HS-5 (cell line): ENCODE measurements at regions not wholly inside any gene's neighbourhood (a gene's known extent, or its start where the extent isn't known, plus 50 kb on each side); places are given as distances from the start of the nearest gene placed in this dataset.
A peak's percentile ranks its signal among the peaks of the same experiment; 100 is the strongest.

Experiments
- DNase-seq: peaks from one replicate; pipeline ENCODE4 v3.0.0-alpha.2; 2012; ENCODE audit warnings: low read depth

GRCh38 chr1:43065616-43066399 is 106.3 kb downstream of the EBNA1BP2 start:
- DNase-seq = no peak

DNA sequence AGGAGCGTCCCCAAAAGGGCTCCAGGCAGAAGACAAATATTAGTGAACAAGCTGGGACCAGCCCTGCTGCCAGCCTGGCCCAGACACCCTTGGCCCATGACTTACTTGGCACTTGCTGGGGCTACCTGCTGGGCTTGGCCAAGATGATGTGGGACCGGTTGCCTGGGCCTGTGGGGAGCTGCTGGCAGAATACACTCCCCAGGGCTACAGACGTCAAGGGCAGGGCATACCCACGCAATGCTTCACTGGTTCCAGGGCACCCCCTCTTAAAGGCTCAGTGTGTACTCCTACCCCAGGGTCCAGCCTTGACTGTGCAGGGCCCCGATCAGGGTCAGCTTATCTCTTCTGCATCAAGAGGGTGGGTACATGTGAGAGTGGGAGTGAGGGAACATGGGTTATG is 106.5 kb upstream of the SLC2A1 start:
- no peak for DNase-seq

GRCh38 chr1:43063394-43064219 is 104.9 kb upstream of the SLC2A1 start:
- no peak for DNase-seq

DNA sequence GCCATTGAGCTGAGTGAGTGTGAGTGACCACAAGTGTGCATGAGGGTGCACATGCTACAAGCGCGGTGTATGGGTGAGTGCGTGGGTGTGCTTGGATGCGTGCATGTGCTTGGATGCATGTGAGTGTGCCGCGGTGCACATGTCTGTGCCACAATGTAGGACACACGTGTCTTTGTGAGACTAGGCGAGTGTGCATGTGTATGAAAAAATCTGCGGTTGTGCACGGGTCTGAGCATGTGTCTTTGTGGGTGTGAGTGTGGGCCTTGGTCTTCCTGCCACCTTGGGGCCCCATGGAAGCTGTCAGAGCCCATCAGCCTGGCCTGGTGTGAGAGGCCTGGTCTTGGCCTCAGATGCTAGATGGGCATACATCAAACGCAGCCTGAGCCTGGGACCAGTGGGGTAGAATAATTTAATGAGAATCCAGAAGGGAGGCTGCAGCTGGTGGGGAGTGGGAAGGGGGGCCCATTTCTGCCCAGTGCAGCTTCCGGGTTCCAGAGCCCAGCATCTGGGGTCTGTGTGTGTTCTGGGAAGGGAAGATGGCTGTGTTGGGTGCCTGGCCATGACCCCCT is 103.9 kb upstream of the SLC2A1 start:
- DNase-seq = no peak

GRCh38 chr1:43061757-43062156 is 103.1 kb upstream of the SLC2A1 start:
- no peak for DNase-seq

DNA sequence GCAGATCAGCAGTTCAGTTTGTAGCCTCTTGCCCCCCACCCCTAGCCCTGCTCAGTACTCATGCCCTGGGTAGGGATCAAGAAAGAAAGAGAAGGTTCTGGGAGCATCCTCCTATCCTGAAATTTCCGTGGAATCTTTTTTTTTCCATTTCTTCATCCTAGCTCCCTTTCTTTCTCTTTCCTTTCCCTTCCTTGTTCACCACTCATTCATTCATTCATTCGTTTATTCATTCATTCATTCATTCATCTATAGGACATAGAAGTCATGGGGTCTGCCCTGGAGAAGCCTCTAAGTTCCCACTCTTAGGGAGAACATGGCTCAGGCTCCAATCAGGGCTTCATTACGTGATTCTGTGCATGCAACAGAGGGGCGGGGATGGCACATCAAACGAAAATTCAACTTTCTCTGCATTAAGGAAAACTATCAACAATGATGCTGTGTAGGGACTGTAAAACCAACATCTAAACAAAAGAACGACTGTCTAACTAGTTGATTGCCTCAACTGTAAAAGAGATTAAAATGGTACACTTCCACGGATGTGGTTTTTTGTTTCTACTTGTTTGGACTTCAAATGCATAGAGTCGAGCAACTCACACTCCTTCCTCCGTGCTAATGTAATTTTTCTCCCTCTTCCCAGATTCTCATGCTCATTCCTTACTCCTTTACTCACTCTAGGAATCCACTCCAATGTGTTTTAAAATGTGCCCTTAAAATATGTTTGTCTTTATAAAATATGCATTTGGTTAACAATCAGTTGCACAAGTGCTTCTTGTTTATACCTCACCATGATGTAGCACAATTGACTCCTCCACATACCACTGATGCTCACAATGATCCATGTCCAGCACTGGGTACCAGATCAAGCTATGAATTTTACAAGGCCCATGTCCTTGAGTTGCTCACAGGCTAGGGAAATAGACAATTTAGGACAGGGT is 101.2 kb upstream of the SLC2A1 start:
- no peak for DNase-seq

DNA sequence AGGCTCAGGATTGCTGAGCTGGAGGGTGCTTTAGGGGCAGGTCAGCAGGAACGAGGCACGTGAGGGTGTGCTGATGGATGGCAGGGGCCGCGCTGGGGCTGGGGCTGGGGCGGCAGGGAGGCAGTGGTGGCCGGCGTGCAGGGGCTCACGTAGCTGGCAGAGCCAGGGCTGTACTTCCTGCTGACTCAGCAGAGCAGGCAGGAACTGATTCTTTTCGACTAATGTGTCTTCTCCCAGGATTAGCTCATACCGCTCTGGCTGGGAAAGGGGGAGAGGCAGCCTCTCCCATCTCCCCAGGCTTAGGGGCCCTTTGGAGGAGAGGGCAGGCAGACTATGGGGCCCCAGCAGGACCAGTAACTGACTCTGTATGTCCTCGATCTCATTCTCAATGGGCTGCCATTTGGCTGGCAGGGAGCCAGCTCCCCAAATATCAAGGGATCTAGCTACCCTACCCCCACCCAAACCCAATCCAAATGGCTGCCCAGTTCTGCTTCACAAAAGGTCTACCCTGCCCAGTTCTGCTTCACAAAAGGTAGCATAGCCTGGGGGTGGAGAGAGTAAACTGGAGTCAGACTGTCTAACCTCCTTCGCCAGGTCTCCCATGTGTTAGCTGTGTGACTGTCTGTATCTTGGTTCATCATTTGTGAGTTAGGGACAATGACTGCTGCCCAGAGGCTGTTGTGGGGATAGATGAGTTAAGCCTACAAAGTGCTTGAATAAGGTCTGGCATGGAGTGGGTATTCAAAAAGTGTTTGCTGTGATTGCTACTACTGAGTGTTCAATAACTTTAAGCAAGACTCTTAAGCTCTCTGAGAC is 100.1 kb upstream of the SLC2A1 start:
- DNase-seq = peak; percentile 8

DNA sequence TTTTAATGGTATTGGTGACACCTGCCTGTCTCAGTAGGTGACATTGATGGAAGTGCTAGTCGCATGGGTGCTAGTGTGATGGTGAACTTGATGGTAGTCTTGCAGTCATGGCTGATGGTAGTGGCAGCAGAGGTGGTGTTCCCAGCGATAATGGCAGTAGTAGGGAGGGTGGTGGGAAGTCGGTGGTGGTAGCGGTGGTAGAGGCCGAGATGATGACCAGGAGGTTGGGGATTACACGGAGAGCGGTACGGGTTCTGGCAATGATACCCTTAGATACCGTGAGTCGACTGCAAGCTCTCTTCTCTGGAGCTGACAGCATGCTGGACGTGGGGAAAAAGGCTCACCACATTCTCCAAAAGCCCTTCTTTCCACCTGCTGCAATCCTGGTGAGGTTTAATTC is 99.4 kb upstream of the SLC2A1 start:
- DNase-seq = no peak

DNA sequence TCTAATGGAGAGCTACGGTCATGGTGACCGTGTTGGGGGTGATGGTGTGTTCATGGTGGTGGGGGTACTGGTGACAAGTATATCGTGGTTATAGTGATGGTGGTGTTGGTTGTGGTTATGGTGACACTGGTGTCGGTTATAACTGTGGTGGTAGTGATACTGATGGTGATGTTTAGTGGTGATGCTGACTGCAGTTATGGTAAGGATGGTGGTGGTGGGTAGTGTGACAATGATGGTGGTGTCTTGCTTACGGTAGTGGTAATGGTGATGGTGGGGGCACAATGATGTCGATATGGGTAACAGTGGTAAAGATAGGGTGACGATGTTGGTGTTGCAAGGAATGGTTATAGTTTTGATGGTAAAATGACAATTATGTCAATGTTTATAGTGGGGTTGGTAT is 98.9 kb upstream of the SLC2A1 start:
- no peak for DNase-seq

DNA sequence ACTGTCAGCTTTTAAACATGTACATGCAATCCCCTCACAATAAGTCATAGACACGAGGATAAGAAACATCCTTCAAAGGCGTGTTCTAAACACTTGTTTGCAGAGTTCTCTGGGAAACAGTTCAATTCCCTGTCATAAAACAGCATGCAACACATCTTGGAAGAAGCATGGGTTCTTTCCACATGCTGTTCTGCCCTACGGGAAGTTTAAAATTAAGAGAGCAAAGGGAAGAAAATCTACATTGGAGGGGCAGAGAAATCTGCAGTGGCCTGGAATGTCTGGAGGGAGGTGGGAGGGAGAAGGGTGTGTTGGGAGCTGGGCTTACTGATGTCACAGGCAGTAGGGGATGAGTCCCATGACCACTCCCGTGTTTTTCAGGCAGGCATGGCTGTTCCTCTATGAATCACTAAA is 98.3 kb upstream of the SLC2A1 start:
- DNase-seq = no peak

DNA sequence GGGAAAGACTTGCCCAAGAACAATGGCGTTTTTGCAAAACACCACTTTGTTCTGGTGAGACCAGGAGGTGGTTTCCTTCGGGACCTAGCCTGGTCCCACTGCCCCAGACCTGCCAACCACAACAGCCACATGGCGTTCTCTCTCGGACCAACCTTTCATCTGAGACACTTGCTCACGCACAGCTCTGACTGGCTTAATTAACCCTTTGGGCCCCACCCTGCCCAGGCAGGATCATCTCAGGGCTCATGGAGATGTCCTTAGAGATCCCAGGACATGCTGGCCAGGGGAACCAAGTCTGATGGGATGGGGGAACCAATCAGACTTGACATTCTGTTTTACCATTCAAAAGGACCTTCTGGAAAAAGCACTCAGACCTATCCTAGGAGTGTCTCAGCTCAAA is 97.8 kb upstream of the SLC2A1 start:
- no peak for DNase-seq

DNA sequence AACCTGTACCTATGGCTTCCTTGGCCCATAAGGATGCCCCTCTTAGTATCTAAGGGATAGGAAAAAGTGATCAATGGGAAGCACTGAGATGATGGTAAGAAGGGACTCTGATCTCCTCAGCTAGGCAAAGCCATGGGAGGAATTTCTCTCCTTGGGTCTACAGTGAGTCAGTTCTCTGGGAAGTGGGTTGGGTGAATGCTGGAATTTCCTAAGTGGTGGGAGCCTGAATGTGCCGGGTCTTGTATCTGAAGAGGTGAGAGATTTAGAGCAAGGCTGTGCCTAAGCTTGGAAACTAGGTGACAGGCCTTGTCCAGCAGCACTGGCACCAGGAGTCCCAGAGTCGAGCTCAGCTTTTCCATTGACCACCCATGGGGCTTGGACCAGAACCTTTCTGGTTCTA is 96.3 kb upstream of the SLC2A1 start:
- no peak for DNase-seq

DNA sequence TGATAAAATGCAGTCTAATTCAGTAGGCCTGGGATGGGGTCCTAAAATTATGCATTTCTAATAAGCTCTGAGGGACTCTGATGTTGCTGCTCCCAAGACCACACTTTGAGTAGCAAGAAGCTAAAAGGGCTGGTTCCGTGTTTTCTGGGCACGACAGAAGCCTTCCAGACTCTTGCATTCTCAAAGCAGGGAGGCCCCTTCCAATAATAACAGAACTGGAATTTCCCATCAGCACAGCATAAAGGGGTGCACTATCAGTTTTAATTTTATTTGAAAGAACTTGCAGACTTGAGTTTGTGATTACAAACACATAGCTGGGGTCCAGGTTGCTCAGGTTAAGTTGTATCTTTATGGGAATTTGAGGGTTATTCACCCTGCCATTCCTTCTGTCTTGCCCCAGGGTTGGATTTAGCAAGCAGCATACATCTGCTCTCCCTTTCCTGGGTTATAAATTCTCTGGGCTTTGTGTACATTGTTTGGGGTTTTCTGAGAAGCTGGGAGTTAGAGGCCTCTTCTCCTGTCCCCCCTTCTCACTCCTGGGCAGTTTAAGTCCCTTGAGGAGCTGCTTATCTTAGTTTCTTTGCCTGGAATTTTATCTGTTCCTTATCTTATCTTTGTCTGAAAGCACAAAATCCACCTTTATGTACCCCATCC is 94.2 kb upstream of the SLC2A1 start:
- no peak for DNase-seq

- DNase-seq = no peak
Measured at GRCh38 chr1:43052322-43052721, 93.7 kb upstream of the SLC2A1 start.

DNA sequence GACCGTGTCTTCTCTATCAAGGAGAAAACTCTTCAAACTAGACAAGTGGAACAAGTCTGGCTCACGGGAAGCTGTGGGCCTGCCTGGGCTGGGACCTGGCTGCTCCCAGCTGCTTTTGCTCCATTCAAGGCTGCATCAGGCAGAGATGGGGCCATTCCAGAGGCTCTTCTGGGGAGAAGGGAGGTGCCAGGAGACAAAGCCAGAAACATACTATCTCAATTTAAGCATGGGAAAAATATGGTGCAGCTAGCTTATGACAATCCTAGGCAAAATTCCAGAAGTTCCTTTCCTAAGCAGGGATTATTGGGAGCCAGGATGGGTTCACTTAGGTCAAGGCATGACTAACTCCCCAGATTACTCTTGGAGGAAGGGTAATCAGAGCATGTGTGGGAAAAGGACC is 90.8 kb upstream of the SLC2A1 start:
- no peak for DNase-seq

GRCh38 chr1:43048601-43049011 is 89.9 kb upstream of the SLC2A1 start:
- no peak for DNase-seq

GRCh38 chr1:43047135-43047534 is 88.5 kb upstream of the SLC2A1 start:
- DNase-seq = no peak

GRCh38 chr1:43044572-43045361 is 86.1 kb upstream of the SLC2A1 start:
- no peak for DNase-seq

DNA sequence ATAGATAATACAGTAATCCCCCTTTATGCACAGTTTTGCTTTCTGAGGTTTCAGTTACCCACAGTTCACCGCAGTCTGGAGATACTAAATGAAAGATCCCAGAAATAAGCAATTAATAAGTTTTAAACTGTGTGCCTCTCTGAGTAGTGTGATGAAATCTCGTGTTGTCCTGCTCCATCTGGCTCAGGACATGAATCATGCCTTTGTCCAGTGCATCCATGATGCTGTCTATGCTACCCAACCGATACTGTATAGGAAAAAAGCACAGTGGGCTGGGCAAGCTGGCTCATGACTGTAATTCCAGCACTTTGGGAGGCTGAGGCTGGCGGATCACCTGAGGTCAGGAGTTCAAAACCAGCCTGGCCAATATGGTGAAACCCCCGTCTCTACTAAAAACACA is 85.0 kb upstream of the SLC2A1 start:
- DNase-seq = no peak
